ENCODE measurements at regions not wholly inside any gene's neighbourhood (a gene's known extent, or its start where the extent isn't known, plus 50 kb on each side); places are given as distances from the start of the nearest gene placed in this dataset.

GRCh38 chr12:71018682-71019081 lies 98.1 kb upstream of the PTPRR start:
- no peak for DNase-seq (ENCODE audit: low read depth)
- no peak for TF ChIP-seq CTCF (IDR thresholded peaks at IDR 0.05; ENCODE audit: insufficient read depth, low read length)
- H3K4me3 ChIP-seq (ENCODE audit: low read depth, low read length), result no peak overlapping the region

GRCh38 chr12:71014180-71014785 lies 93.7 kb upstream of the PTPRR start:
- no peak overlapping the region for H3K4me3 ChIP-seq (ENCODE audit: low read depth, low read length)
- peak; percentile 52 for TF ChIP-seq CTCF (IDR thresholded peaks at IDR 0.05; ENCODE audit: insufficient read depth, low read length)
- DNase-seq (ENCODE audit: low read depth), result peak; percentile 84

- peak; percentile 88 for DNase-seq (ENCODE audit: low read depth)
- H3K4me3 ChIP-seq (ENCODE audit: low read depth, low read length), result no peak overlapping the region
- no peak for TF ChIP-seq CTCF (IDR thresholded peaks at IDR 0.05; ENCODE audit: insufficient read depth, low read length)
These were observed 90.7 kb upstream of the PTPRR start for GRCh38 chr12:71011261-71011660.

GRCh38 chr12:71010143-71010479 lies 89.6 kb upstream of the PTPRR start:
- no peak for TF ChIP-seq CTCF (IDR thresholded peaks at IDR 0.05; ENCODE audit: insufficient read depth, low read length)
- H3K4me3 ChIP-seq (ENCODE audit: low read depth, low read length), result no peak overlapping the region
- DNase-seq (ENCODE audit: low read depth), result no peak

- no peak for TF ChIP-seq CTCF (IDR thresholded peaks at IDR 0.05; ENCODE audit: insufficient read depth, low read length)
- DNase-seq (ENCODE audit: low read depth), result no peak
- no peak overlapping the region for H3K4me3 ChIP-seq (ENCODE audit: low read depth, low read length)
These were observed 89.0 kb upstream of the PTPRR start for GRCh38 chr12:71009430-71010142.

GRCh38 chr12:71008616-71009015 lies 88.1 kb upstream of the PTPRR start:
- H3K4me3 ChIP-seq (ENCODE audit: low read depth, low read length), result no peak overlapping the region
- DNase-seq (ENCODE audit: low read depth), result no peak
- no peak for TF ChIP-seq CTCF (IDR thresholded peaks at IDR 0.05; ENCODE audit: insufficient read depth, low read length)

All from fibroblast of the aortic adventitia (primary cell).